Heart right ventricle (tissue), 16 donors: ENCODE measurements at regions not wholly inside any gene's neighbourhood (a gene's known extent, or its start where the extent isn't known, plus 50 kb on each side); places are given as distances from the start of the nearest gene placed in this dataset.

Experiments used
- ATAC-seq, 8 donors: fragments of 200-7000 bp; cut with Tn5 transposase; one replicate each; pipeline ENCODE4 v1.9.1; 2020; ENCODE audit warnings: mild to moderate bottlenecking in 8 of 8, moderate library complexity in 8 of 8, moderate number of reproducible peaks in 1 of 8
- DNase-seq, 2 donors: peaks; one replicate each; pipeline ENCODE4 v3.0.0-alpha.2; 2020
- H3K27ac ChIP-seq, 10 donors: fragments of 200-600 bp; sonication (generic) in 2 of 10; one replicate each; pipeline versions ENCODE4 v1.5.0 to v1.8.0; 2020 to 2022; ENCODE audit warnings: mild to moderate bottlenecking in 3 of 10
- H3K27me3 ChIP-seq, 7 donors: fragments of 200-600 bp; one replicate each; pipeline ENCODE4 v1.8.0; 2021 to 2022; ENCODE audit warnings: mild to moderate bottlenecking in 2 of 7
- H3K36me3 ChIP-seq, 9 donors: fragments of 200-600 bp; sonication (generic) in 1 of 9; one replicate each; pipeline versions ENCODE4 v1.5.0 to v1.8.0; 2020 to 2022; ENCODE audit warnings: mild to moderate bottlenecking in 2 of 9
- H3K4me1 ChIP-seq, 9 donors: fragments of 200-600 bp; sonication (generic) in 1 of 9; one replicate each; pipeline versions ENCODE4 v1.5.0 to v1.8.0; 2020 to 2022; ENCODE audit warnings: mild to moderate bottlenecking in 4 of 9
- H3K4me3 ChIP-seq, 10 donors: fragments of 200-600 bp; sonication (generic) in 2 of 10; one replicate each; pipeline versions ENCODE4 v1.5.0 to v1.8.0; 2020 to 2022; ENCODE audit warnings: mild to moderate bottlenecking in 7 of 10, moderate library complexity in 2 of 10
- H3K9me3 ChIP-seq, 11 donors: fragments of 200-600 bp in 10 of 11; sonication (generic) in 2 of 11; one replicate each; pipeline versions ENCODE4 v1.5.0 to v1.8.0; 2013 to 2022; ENCODE audit warnings: mild to moderate bottlenecking in 2 of 11, control low read depth in 1 of 11, moderate library complexity in 1 of 11
- WGBS, 2 donors: extraction: QIAGEN DNeasy Blood & Tissue Kit; methylation state at CpG; one replicate each; pipeline ENCODE4 v1.1.7; 2013; ENCODE audit warnings: inconsistent platforms in 1 of 2; 5-methylcytosine and 5-hydroxymethylcytosine counted together
- intact Hi-C, 10 donors: fragments of 100-400 bp; cut with DNase I; formaldehyde crosslinking; loops; one replicate each; pipeline versions ENCODE4 v1.11.1 to v1.14.2; 2022
- TF ChIP-seq, protein P1 (sequence below), 9 donors: fragments of 200-600 bp; sonication (generic) in 2 of 9; IDR thresholded peaks; one replicate each; pipeline versions ENCODE4 v1.5.0 to v1.8.0; 2021 to 2022; ENCODE audit warnings: antibody characterized with exemption in 9 of 9, mild to moderate bottlenecking in 5 of 9, moderate library complexity in 1 of 9
- donor health status: Arrhythmogenic right ventricular cardiomyopathy.
- donor health status: ischemic (EF 13 %, LVEDD 7.1; RV severe dilation, severe dysfunction).
- donor health status: healthy with polysubstance abuse.
- donor health status: DM: no; HTN: yes; CAD: no.
- donor health status: DM: no; HTN: no; CAD: no.
- donor health status: ischemic (EF 25% LVEDD 6.9; RV normal size, moderate dysfunction).
- donor health status: ischemic (EF 25% LVEDD 5.7; RV mildly dilated, moderate dysfunction).
- donor health status: healthy.
- donor health status: DM: yes; HTN: yes; CAD: no.
- donor health status: Ischemic cardiomyopathy.
- donor health status: ischemic (EF 35%, LVEDD 5.7; RV mildly dilated, moderate dysfunction).
- donor health status: nonischemic (EF 11% LVEDD 7.7; RV severe dilation, severe dysfunction).
- donor health status: DM: yes; HTN: yes; CAD: no.
- donor health status: PGD.
- donor health status: ischemic (EF 29% LVEDD 5.4; RV normal size, mild dysfunction).
- donor health status: nonischemic (EF 23%, LVEDD 6.1; RV moderate dilation, normal function).

- no peaks in the 10 kb centered on the region for H3K9me3 ChIP-seq
- H3K4me3 ChIP-seq, result no peak overlapping the region
- no peak overlapping the region for H3K27ac ChIP-seq
- TF ChIP-seq, protein P1, sequence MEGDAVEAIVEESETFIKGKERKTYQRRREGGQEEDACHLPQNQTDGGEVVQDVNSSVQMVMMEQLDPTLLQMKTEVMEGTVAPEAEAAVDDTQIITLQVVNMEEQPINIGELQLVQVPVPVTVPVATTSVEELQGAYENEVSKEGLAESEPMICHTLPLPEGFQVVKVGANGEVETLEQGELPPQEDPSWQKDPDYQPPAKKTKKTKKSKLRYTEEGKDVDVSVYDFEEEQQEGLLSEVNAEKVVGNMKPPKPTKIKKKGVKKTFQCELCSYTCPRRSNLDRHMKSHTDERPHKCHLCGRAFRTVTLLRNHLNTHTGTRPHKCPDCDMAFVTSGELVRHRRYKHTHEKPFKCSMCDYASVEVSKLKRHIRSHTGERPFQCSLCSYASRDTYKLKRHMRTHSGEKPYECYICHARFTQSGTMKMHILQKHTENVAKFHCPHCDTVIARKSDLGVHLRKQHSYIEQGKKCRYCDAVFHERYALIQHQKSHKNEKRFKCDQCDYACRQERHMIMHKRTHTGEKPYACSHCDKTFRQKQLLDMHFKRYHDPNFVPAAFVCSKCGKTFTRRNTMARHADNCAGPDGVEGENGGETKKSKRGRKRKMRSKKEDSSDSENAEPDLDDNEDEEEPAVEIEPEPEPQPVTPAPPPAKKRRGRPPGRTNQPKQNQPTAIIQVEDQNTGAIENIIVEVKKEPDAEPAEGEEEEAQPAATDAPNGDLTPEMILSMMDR (IDR thresholded peaks at IDR 0.05), result no peak
- DNase-seq (no peak), ATAC-seq (no peak)
- no peaks in the 10 kb centered on the region for H3K36me3 ChIP-seq
- no peaks in the 10 kb centered on the region for H3K27me3 ChIP-seq
- no peaks in the 10 kb centered on the region for H3K4me1 ChIP-seq
- intact Hi-C loops, result no loop called here
These were observed 96.8 kb downstream of the TMEM26 start for GRCh38 chr10:61356354-61356753.

DNA sequence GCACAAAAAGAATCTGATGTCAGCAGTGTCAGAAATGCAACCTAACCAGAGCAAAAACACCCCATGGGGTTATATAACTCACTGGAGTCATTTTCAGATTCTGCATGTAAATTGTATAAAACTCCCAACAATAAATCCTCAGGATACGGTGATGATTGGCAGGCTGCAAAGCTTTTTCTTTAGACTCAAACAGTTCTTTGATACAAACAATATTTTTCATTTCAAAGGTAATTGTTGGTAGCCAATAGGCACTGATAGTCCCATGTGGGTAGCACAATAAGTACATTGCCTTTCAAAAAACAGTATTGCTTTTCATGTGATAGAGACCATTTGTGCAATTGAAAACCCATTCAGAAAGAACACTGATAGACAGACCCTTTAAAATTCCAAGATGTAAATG lies 98.0 kb downstream of the TMEM26 start:
- ATAC-seq (no peak), DNase-seq (no peak)
- no peaks in the 10 kb centered on the region for H3K36me3 ChIP-seq
- no peak overlapping the region for H3K27ac ChIP-seq
- TF ChIP-seq, protein P1 (IDR thresholded peaks at IDR 0.05), result no peak
- H3K27me3 ChIP-seq, result no peaks in the 10 kb centered on the region
- intact Hi-C loops, result no loop called here
- H3K9me3 ChIP-seq, result no peaks in the 10 kb centered on the region
- WGBS, 2 donors, result 67 to 75% methylated on average over 1 of the region's 1 CpG
- H3K4me3 ChIP-seq, result no peak overlapping the region
- no peaks in the 10 kb centered on the region for H3K4me1 ChIP-seq

DNA sequence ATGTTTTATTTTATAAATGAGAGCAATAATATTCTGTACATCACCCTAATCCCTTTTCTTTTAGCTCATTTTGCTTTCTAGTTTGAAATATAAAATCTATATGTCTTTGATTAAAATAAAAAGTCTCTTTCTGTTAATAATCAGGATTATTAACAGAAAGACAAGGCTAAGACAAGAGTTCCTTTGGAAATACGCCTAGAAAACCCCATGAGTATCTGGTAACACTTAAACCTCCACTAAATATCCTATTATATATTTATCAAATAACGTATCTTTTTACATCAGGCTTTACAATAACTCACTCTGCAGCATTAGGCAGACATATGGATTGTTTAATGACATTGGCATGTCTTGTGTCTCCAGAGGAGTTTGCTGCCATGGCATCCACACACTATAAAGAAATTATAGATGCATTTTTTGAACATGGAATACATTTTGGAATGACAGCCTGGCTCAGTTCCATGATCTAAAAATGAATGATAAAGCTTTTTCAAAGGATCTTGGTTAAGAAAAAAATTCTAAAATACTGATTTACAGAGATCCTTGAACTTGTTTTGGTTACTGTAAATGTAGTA lies 98.7 kb downstream of the TMEM26 start:
- TF ChIP-seq, protein P1 (IDR thresholded peaks at IDR 0.05), result no peak
- no peak for ATAC-seq
- Histone ChIP-seq H3K4me1 (no peaks in the 10 kb centered on the region), H3K36me3 (no peaks in the 10 kb centered on the region), H3K4me3 (no peak overlapping the region), H3K27ac (no peak overlapping the region), H3K9me3 (no peaks in the 10 kb centered on the region), H3K27me3 (no peaks in the 10 kb centered on the region)
- no peak for DNase-seq
- intact Hi-C loops, result no loop called here
- WGBS, 2 donors, result 73 to 76% methylated on average over 2 of the region's 2 CpGs

DNA sequence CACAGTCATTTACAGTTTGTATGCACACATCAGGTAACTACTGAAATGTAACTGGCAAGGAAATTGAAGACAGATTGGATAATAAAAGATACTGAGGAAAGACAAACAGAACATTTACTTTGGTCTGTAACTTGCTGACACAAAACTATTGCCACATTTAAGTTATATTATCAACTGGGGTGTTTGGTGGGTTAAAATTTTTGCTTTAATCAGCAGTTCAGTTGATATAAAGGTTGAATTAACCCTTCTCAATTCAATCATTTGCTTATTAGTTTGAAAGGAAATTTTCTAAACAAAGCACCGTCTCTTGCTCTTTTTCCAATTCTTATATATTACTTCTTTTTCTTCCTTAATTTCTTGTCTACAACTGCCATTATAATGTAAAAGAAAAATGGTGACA lies 102.4 kb downstream of the TMEM26 start:
- DNase-seq (no peak), ATAC-seq (no peak)
- 93 to 100% methylated on average over 1 of the region's 1 CpG for WGBS, 2 donors
- no peaks in the 10 kb centered on the region for H3K27me3 ChIP-seq
- H3K9me3 ChIP-seq, result no peaks in the 10 kb centered on the region
- H3K36me3 ChIP-seq, result no peaks in the 10 kb centered on the region
- intact Hi-C loops, result no loop called here
- TF ChIP-seq, protein P1 (IDR thresholded peaks at IDR 0.05), result no peak
- no peak overlapping the region for H3K4me3 ChIP-seq
- no peak overlapping the region for H3K27ac ChIP-seq
- H3K4me1 ChIP-seq, result no peaks in the 10 kb centered on the region
